RWPE2 (cell line): ENCODE measurements at regions not wholly inside any gene's neighbourhood (a gene's known extent, or its start where the extent isn't known, plus 50 kb on each side); places are given as distances from the start of the nearest gene placed in this dataset.

Source experiments
- ATAC-seq: fragments of 200-7000 bp; cut with Tn5 transposase; 3 replicates; pipeline ENCODE4 v1.9.1; 2021; ENCODE audit warnings: low read depth
- DNase-seq: peaks from one replicate; pipeline ENCODE4 v3.0.0-alpha.2; 2020; ENCODE audit warnings: low spot score
- H3K27ac ChIP-seq: fragments of 450-650 bp; 2 replicates; pipeline ENCODE4 v1.5.1; 2017; ENCODE audit warnings: mild to moderate bottlenecking; ENCODE audit not compliant: poor library complexity, severe bottlenecking
- H3K27me3 ChIP-seq: fragments of 250-450 bp; sonication (Bioruptor Pico); 2 replicates; pipeline ENCODE4 v1.5.1; 2021; ENCODE audit warnings: mild to moderate bottlenecking, moderate library complexity; ENCODE audit not compliant: insufficient read depth, poor library complexity, severe bottlenecking
- H3K36me3 ChIP-seq: fragments of 250-450 bp; sonication (Bioruptor Pico); 2 replicates; pipeline ENCODE4 v1.5.1; 2020; ENCODE audit warnings: low read depth, mild to moderate bottlenecking, moderate library complexity
- H3K4me1 ChIP-seq: fragments of 250-450 bp; sonication (Bioruptor Pico); 2 replicates; pipeline ENCODE4 v1.5.1; 2021; ENCODE audit warnings: mild to moderate bottlenecking, moderate library complexity; ENCODE audit not compliant: insufficient read depth, poor library complexity, severe bottlenecking
- H3K4me3 ChIP-seq: fragments of 250-450 bp; sonication (Bioruptor Pico); 2 replicates; pipeline ENCODE4 v1.5.1; 2021; ENCODE audit warnings: mild to moderate bottlenecking, moderate library complexity; ENCODE audit not compliant: severe bottlenecking
- H3K9me3 ChIP-seq: fragments of 250-450 bp; sonication (Bioruptor Pico); 2 replicates; pipeline ENCODE4 v1.5.1; 2021; ENCODE audit warnings: mild to moderate bottlenecking, moderate library complexity; ENCODE audit not compliant: severe bottlenecking
- TF ChIP-seq, protein P1 (sequence below): fragments of 450-650 bp; IDR thresholded peaks from one replicate; pipeline ENCODE4 v1.5.1; 2017; ENCODE audit warnings: mild to moderate bottlenecking, moderate library complexity; ENCODE audit not compliant: poor library complexity, severe bottlenecking

GRCh38 chr14:101442451-101442850 is 118.8 kb upstream of the DIO3 start:
- Histone ChIP-seq H3K4me3 (no peak overlapping the region), H3K4me1 (peaks cover 5% of the 10 kb centered on the region), H3K27ac (no peak overlapping the region), H3K9me3 (no peaks in the 10 kb centered on the region), H3K27me3 (no peaks in the 10 kb centered on the region), H3K36me3 (no peaks in the 10 kb centered on the region)
- DNase-seq (no peak), ATAC-seq (no peak)
- TF ChIP-seq, protein P1, sequence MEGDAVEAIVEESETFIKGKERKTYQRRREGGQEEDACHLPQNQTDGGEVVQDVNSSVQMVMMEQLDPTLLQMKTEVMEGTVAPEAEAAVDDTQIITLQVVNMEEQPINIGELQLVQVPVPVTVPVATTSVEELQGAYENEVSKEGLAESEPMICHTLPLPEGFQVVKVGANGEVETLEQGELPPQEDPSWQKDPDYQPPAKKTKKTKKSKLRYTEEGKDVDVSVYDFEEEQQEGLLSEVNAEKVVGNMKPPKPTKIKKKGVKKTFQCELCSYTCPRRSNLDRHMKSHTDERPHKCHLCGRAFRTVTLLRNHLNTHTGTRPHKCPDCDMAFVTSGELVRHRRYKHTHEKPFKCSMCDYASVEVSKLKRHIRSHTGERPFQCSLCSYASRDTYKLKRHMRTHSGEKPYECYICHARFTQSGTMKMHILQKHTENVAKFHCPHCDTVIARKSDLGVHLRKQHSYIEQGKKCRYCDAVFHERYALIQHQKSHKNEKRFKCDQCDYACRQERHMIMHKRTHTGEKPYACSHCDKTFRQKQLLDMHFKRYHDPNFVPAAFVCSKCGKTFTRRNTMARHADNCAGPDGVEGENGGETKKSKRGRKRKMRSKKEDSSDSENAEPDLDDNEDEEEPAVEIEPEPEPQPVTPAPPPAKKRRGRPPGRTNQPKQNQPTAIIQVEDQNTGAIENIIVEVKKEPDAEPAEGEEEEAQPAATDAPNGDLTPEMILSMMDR, result no peak

GRCh38 chr14:101444116-101444515 is 117.2 kb upstream of the DIO3 start:
- TF ChIP-seq, protein P1, result no peak
- DNase-seq (no peak), ATAC-seq (peak; percentile 89)
- Histone ChIP-seq H3K27ac (peak overlapping the region; percentile 12), H3K36me3 (no peaks in the 10 kb centered on the region), H3K27me3 (no peaks in the 10 kb centered on the region), H3K4me3 (no peak overlapping the region), H3K4me1 (peaks cover 5% of the 10 kb centered on the region), H3K9me3 (no peaks in the 10 kb centered on the region)

GRCh38 chr14:101445278-101445677 is 116.0 kb upstream of the DIO3 start:
- TF ChIP-seq, protein P1, result no peak
- Histone ChIP-seq H3K27ac (no peak overlapping the region), H3K4me1 (peaks cover 5% of the 10 kb centered on the region), H3K9me3 (no peaks in the 10 kb centered on the region), H3K27me3 (no peaks in the 10 kb centered on the region), H3K4me3 (no peak overlapping the region), H3K36me3 (no peaks in the 10 kb centered on the region)
- DNase-seq (no peak), ATAC-seq (no peak)

- TF ChIP-seq, protein P1, result no peak
- no peak for ATAC-seq
- no peak for DNase-seq
- H3K4me1 ChIP-seq, result peaks cover 5% of the 10 kb centered on the region
- H3K27me3 ChIP-seq, result no peaks in the 10 kb centered on the region
- no peak overlapping the region for H3K4me3 ChIP-seq
- H3K36me3 ChIP-seq, result no peaks in the 10 kb centered on the region
- no peak overlapping the region for H3K27ac ChIP-seq
- no peaks in the 10 kb centered on the region for H3K9me3 ChIP-seq
Observed at GRCh38 chr14:101446387-101446969, 114.8 kb upstream of the DIO3 start.

DNA sequence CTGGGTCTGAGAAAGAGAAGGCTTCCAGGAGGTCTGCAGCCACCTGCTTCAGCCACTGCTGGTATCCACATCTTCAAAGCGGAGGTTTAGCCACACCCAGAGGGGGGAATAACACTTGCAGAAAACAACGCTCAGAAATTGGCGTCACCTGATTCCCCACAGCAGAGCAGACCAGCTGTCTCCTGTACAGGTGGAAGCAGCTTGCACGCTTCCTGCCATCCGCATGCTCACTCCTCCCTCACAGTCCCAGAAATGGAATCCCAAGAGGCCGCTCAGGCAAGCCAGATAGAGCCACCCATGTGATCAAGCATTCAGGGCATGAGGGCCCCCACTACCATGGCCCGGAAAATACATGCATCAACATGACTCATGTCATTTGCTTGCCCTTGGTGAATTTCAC is 112.2 kb upstream of the DIO3 start:
- Histone ChIP-seq H3K4me3 (no peak overlapping the region), H3K4me1 (no peaks in the 10 kb centered on the region), H3K27me3 (no peaks in the 10 kb centered on the region), H3K9me3 (no peaks in the 10 kb centered on the region), H3K27ac (no peak overlapping the region), H3K36me3 (no peaks in the 10 kb centered on the region)
- no peak for DNase-seq
- TF ChIP-seq, protein P1, result no peak
- ATAC-seq, result no peak; the same call in 2 of the 3 replicates
